KMS-11 (cell line): ENCODE measurements at regions not wholly inside any gene's neighbourhood (a gene's known extent, or its start where the extent isn't known, plus 50 kb on each side); places are given as distances from the start of the nearest gene placed in this dataset.

ENCODE experiments used
- H2AFZ ChIP-seq: fragments of 200-600 bp; sonication (generic); 2 replicates; pipeline ENCODE4 v1.6.1; 2016; ENCODE audit warnings: antibody characterized with exemption, mixed run types, low read depth
- H3K27ac ChIP-seq: fragments of 200-600 bp; sonication (generic); 2 replicates; pipeline ENCODE4 v1.6.1; 2016; ENCODE audit warnings: mild to moderate bottlenecking, mixed run types
- H3K27me3 ChIP-seq: fragments of 200-600 bp; sonication (generic); 2 replicates; pipeline ENCODE4 v1.6.1; 2017; ENCODE audit warnings: mild to moderate bottlenecking, low read depth, mixed run types, moderate library complexity; ENCODE audit not compliant: insufficient read depth
- H3K36me3 ChIP-seq: fragments of 200-600 bp; sonication (generic); 2 replicates; pipeline ENCODE4 v1.6.1; 2017; ENCODE audit warnings: mild to moderate bottlenecking, mixed run types; ENCODE audit not compliant: insufficient read depth
- H3K4me1 ChIP-seq: fragments of 200-600 bp; sonication (generic); 2 replicates; pipeline ENCODE4 v1.6.1; 2016; ENCODE audit warnings: mild to moderate bottlenecking, low read depth, mixed run types; ENCODE audit not compliant: poor library complexity, severe bottlenecking
- H3K4me2 ChIP-seq: fragments of 200-600 bp; sonication (generic); 2 replicates; pipeline ENCODE4 v1.7.0; 2016; ENCODE audit warnings: mild to moderate bottlenecking, mixed run types
- H3K4me3 ChIP-seq: fragments of 200-600 bp; sonication (generic); IDR thresholded peaks from 2 replicates; pipeline ENCODE4 v1.6.1; 2017; ENCODE audit warnings: low read depth, low read length, mixed read lengths; ENCODE audit not compliant: insufficient read depth
- H3K79me2 ChIP-seq: fragments of 200-600 bp; sonication (generic); 2 replicates; pipeline ENCODE4 v1.6.1; 2016; ENCODE audit warnings: low read depth, mixed run types; ENCODE audit not compliant: insufficient read depth
- H3K9ac ChIP-seq: fragments of 200-600 bp; sonication (generic); 2 replicates; pipeline ENCODE4 v1.6.1; 2016; ENCODE audit warnings: mild to moderate bottlenecking, mixed run types
- H4K20me1 ChIP-seq: fragments of 200-600 bp; sonication (generic); 2 replicates; pipeline ENCODE4 v1.6.1; 2016; ENCODE audit warnings: mild to moderate bottlenecking, mixed run types; ENCODE audit not compliant: insufficient read depth
- CTCF ChIP-seq: fragments of 200-600 bp; sonication (generic); conservative IDR thresholded peaks from 2 replicates; pipeline ENCODE4 v1.6.1; 2017; ENCODE audit warnings: low read depth, mild to moderate bottlenecking, antibody characterized with exemption, low read length, moderate library complexity, mixed read lengths

GRCh38 chr5:81849770-81850367 is 99.0 kb upstream of the SSBP2 start:
- no peak overlapping the region for H3K4me3 ChIP-seq
- no peaks in the 10 kb centered on the region for H3K36me3 ChIP-seq
- no peaks in the 10 kb centered on the region; the same call in 1 of the 2 replicates for H3K79me2 ChIP-seq
- H2AFZ ChIP-seq, result peak overlapping the region; percentile 39; the same call in 1 of the 2 replicates
- no peaks in the 10 kb centered on the region for H3K27me3 ChIP-seq
- H4K20me1 ChIP-seq, result no peaks in the 10 kb centered on the region
- H3K9ac ChIP-seq, result peak overlapping the region; percentile 78; the same call in 1 of the 2 replicates
- H3K4me2 ChIP-seq, result peak overlapping the region; percentile 95
- H3K4me1 ChIP-seq, result peaks cover 35% of the 10 kb centered on the region
- no peak for TF ChIP-seq CTCF
- peak overlapping the region; percentile 91; the same call in 1 of the 2 replicates for H3K27ac ChIP-seq

GRCh38 chr5:81848362-81848880 is 97.5 kb upstream of the SSBP2 start:
- no peak overlapping the region for H2AFZ ChIP-seq

GRCh38 chr5:81846301-81846700 is 95.4 kb upstream of the SSBP2 start:
- peaks cover 24% of the 10 kb centered on the region for H3K4me1 ChIP-seq
- no peak for TF ChIP-seq CTCF
- H2AFZ ChIP-seq, result no peak overlapping the region
- H3K36me3 ChIP-seq, result no peaks in the 10 kb centered on the region
- no peaks in the 10 kb centered on the region for H3K79me2 ChIP-seq
- H3K9ac ChIP-seq, result no peak overlapping the region
- no peaks in the 10 kb centered on the region for H4K20me1 ChIP-seq
- no peak overlapping the region for H3K27ac ChIP-seq
- no peak overlapping the region for H3K4me2 ChIP-seq
- H3K27me3 ChIP-seq, result no peaks in the 10 kb centered on the region
- H3K4me3 ChIP-seq, result no peak overlapping the region

More at GRCh38 chr5:81848362-81848880, 97.5 kb upstream of the SSBP2 start:
- Histone ChIP-seq H3K27ac (no peak overlapping the region), H4K20me1 (no peaks in the 10 kb centered on the region), H3K4me3 (no peak overlapping the region), H3K9ac (no peak overlapping the region), H3K27me3 (no peaks in the 10 kb centered on the region), H3K36me3 (no peaks in the 10 kb centered on the region), H3K4me2 (no peak overlapping the region), H3K79me2 (no peaks in the 10 kb centered on the region), H3K4me1 (peaks cover 25% of the 10 kb centered on the region)
- no peak for TF ChIP-seq CTCF

GRCh38 chr5:81843845-81844244 is 92.9 kb upstream of the SSBP2 start:
- Histone ChIP-seq H3K4me3 (no peak overlapping the region), H3K36me3 (no peaks in the 10 kb centered on the region), H3K4me2 (no peak overlapping the region), H4K20me1 (no peaks in the 10 kb centered on the region), H3K4me1 (peaks cover under 1% of the 10 kb centered on the region), H3K9ac (no peak overlapping the region), H3K79me2 (no peaks in the 10 kb centered on the region), H3K27me3 (no peaks in the 10 kb centered on the region), H3K27ac (no peak overlapping the region), H2AFZ (no peak overlapping the region)
- TF ChIP-seq CTCF, result no peak
